ENCODE measurements at regions not wholly inside any gene's neighbourhood (a gene's known extent, or its start where the extent isn't known, plus 50 kb on each side); places are given as distances from the start of the nearest gene placed in this dataset.
A peak's percentile ranks its signal among the peaks of the same experiment; 100 is the strongest.
"Not testable (repeated sequence)": the region's sequence is repeated elsewhere in the genome, so short reads cannot be mapped to it uniquely, and the experiment has no call there.

GRCh38 chr6:30816791-30817739 lies 67.3 kb upstream of the DDR1 start:
- no peak for DNase-seq
- no peak for TF ChIP-seq CTCF (IDR thresholded peaks at IDR 0.05)
- H3K27me3 Mint-ChIP-seq: peaks cover 2% of the 10 kb centered on the region
- ChIA-PET CTCF (no interaction called here), POLR2A (interaction anchor here (0.6 kb wide), 1 partner anchor 251 kb away, joined by 6 read pairs; no protein-coding TSS in a partner anchor)
- intact Hi-C loops (cut with micrococcal nuclease): no loop called here
- ATAC-seq (ENCODE audit: low read depth): peak; percentile 47
- H3K27ac Mint-ChIP-seq: peak overlapping the region; percentile 32
- H3K36me3 Mint-ChIP-seq (ENCODE audit: low read depth): no peaks in the 10 kb centered on the region
- H3K4me1 Mint-ChIP-seq: peaks cover 15% of the 10 kb centered on the region
- H3K9me3 Mint-ChIP-seq: no peaks in the 10 kb centered on the region
- H3K4me3 Mint-ChIP-seq: no peak overlapping the region

GRCh38 chr6:30816296-30816695 lies 68.0 kb upstream of the DDR1 start:
- H3K36me3 Mint-ChIP-seq (ENCODE audit: low read depth); POLR2A ChIA-PET; DNase-seq; H3K9me3 Mint-ChIP-seq; H3K27me3 Mint-ChIP-seq; H3K4me3 Mint-ChIP-seq; intact Hi-C loops (cut with micrococcal nuclease); ATAC-seq (ENCODE audit: low read depth); H3K27ac Mint-ChIP-seq; CTCF ChIA-PET: not testable (repeated sequence)
- peaks cover 17% of the 10 kb centered on the region for H3K4me1 Mint-ChIP-seq

GRCh38 chr6:30815041-30815742 lies 69.1 kb upstream of the DDR1 start:
- H3K4me3 Mint-ChIP-seq; DNase-seq; intact Hi-C loops (cut with micrococcal nuclease); H3K9me3 Mint-ChIP-seq; H3K36me3 Mint-ChIP-seq (ENCODE audit: low read depth); CTCF ChIA-PET; POLR2A ChIA-PET; H3K27ac Mint-ChIP-seq; H3K27me3 Mint-ChIP-seq; ATAC-seq (ENCODE audit: low read depth): not testable (repeated sequence)
- peaks cover 28% of the 10 kb centered on the region for H3K4me1 Mint-ChIP-seq

GRCh38 chr6:30814146-30815040 lies 69.9 kb upstream of the DDR1 start:
- Mint-ChIP-seq H3K27ac (no peak overlapping the region), H3K36me3 (ENCODE audit: low read depth) (no peaks in the 10 kb centered on the region), H3K27me3 (no peaks in the 10 kb centered on the region), H3K4me3 (no peak overlapping the region), H3K4me1 (peaks cover 35% of the 10 kb centered on the region), H3K9me3 (no peaks in the 10 kb centered on the region)
- ChIA-PET POLR2A (no interaction called here), CTCF (no interaction called here)
- no peak for DNase-seq
- TF ChIP-seq CTCF (IDR thresholded peaks at IDR 0.05): no peak
- ATAC-seq (ENCODE audit: low read depth): no peak
- intact Hi-C loops (cut with micrococcal nuclease): loop anchor here (5.0 kb wide), 1 partner anchor 72 kb away; the partner anchor contains the start of genes FLOT1 and IER3

- ATAC-seq (ENCODE audit: low read depth): no peak
- DNase-seq: no peak
- Mint-ChIP-seq H3K4me3 (no peak overlapping the region), H3K36me3 (ENCODE audit: low read depth) (no peaks in the 10 kb centered on the region), H3K4me1 (peaks cover 35% of the 10 kb centered on the region), H3K27me3 (no peaks in the 10 kb centered on the region), H3K27ac (no peak overlapping the region), H3K9me3 (no peaks in the 10 kb centered on the region)
- POLR2A ChIA-PET: no interaction called here
- no peak for TF ChIP-seq CTCF (IDR thresholded peaks at IDR 0.05)
- intact Hi-C loops (cut with micrococcal nuclease): loop anchor here (5.0 kb wide), 1 partner anchor 71 kb away; the partner anchor contains the start of genes FLOT1 and IER3
- CTCF ChIA-PET: interaction anchor here (1.4 kb wide), 1 partner anchor 9 kb away, joined by 3 read pairs; no protein-coding TSS in a partner anchor
These were observed 69.3 kb upstream of the IER3 start for GRCh38 chr6:30813631-30814145.
